PC-3 (cell line): ENCODE measurements at regions not wholly inside any gene's neighbourhood (a gene's known extent, or its start where the extent isn't known, plus 50 kb on each side); places are given as distances from the start of the nearest gene placed in this dataset.

ENCODE experiments used
- ATAC-seq: fragments of 200-7000 bp; cut with Tn5 transposase; 2 replicates; pipeline ENCODE4 v1.9.1; 2020; ENCODE audit warnings: mild to moderate bottlenecking, moderate library complexity
- BruUV-seq: library from RNA; stranded (reverse); fragments of 400-500 nt; replicated peaks from 2 replicates; lab custom pipeline; 2021; lab: Mats Ljungman, UMichigan
- CTCF ChIA-PET: fragments of 300-600 bp; sonication (Branson Sonifier 250); formaldehyde crosslinking; loops from one replicate; lab custom pipeline; 2022; ENCODE audit warnings: antibody characterized with exemption; lab: Charles Lee
- POLR2A ChIA-PET: fragments of 300-600 bp; sonication (Branson Sonifier 250); formaldehyde crosslinking; loops from one replicate; lab custom pipeline; 2022; ENCODE audit warnings: antibody characterized with exemption; ENCODE audit not compliant: unreplicated experiment; lab: Charles Lee
- DNase-seq: peaks from one replicate; pipeline ENCODE4 v3.0.0-alpha.2; 2015
- H2AFZ ChIP-seq: fragments of 300-600 bp; sonication (generic); 2 replicates; pipeline ENCODE4 v1.6.0; 2016; ENCODE audit warnings: antibody characterized with exemption, low read length
- H3F3A ChIP-seq: fragments of 300-600 bp; sonication (generic); one replicate; pipeline ENCODE4 v1.6.0; 2017; ENCODE audit warnings: antibody characterized with exemption, low read length, control low read depth, mild to moderate bottlenecking; ENCODE audit not compliant: unreplicated experiment
- H3K27ac ChIP-seq: fragments of 300-600 bp; sonication (generic); 2 replicates; pipeline ENCODE4 v1.5.1; 2016; ENCODE audit warnings: mild to moderate bottlenecking, low read length
- H3K27me3 ChIP-seq: fragments of 300-600 bp; sonication (generic); 2 replicates; pipeline ENCODE4 v1.6.1; 2016; ENCODE audit warnings: low read length, mixed read lengths
- H3K36me3 ChIP-seq: fragments of 300-600 bp; sonication (generic); 2 replicates; pipeline ENCODE4 v1.6.1; 2016; ENCODE audit warnings: low read depth, mixed run types, low read length, mixed read lengths
- H3K4me1 ChIP-seq: fragments of 300-600 bp; sonication (generic); 2 replicates; pipeline ENCODE4 v1.5.1; 2016; ENCODE audit warnings: low read length; ENCODE audit not compliant: insufficient read depth
- H3K4me2 ChIP-seq: fragments of 300-600 bp; sonication (generic); 2 replicates; pipeline ENCODE4 v1.6.0; 2016; ENCODE audit warnings: low read length
- H3K4me3 ChIP-seq: fragments of 300-600 bp; sonication (generic); 2 replicates; pipeline ENCODE4 v1.5.1; 2016; ENCODE audit warnings: mild to moderate bottlenecking, low read length, mixed read lengths
- H3K79me2 ChIP-seq: fragments of 300-600 bp; sonication (generic); 2 replicates; pipeline ENCODE4 v1.6.1; 2017; ENCODE audit warnings: low read length, mixed read lengths
- H3K9ac ChIP-seq: fragments of 300-600 bp; sonication (generic); 2 replicates; pipeline ENCODE4 v1.6.0; 2016; ENCODE audit warnings: mild to moderate bottlenecking, low read length
- H3K9me2 ChIP-seq: fragments of 300-600 bp; sonication (generic); replicated peaks from 2 replicates; pipeline ENCODE4 v1.6.1; 2016; ENCODE audit warnings: mixed run types, low read length, mixed read lengths
- H3K9me3 ChIP-seq: fragments of 300-600 bp; sonication (generic); 2 replicates; pipeline ENCODE4 v1.6.1; 2016; ENCODE audit warnings: low read length, mixed read lengths
- H4K20me1 ChIP-seq: fragments of 300-600 bp; sonication (generic); 2 replicates; pipeline ENCODE4 v1.6.1; 2016; ENCODE audit warnings: low read length, mixed read lengths
- CTCF ChIP-seq: fragments of 300-600 bp; sonication (generic); conservative IDR thresholded peaks from 2 replicates; pipeline ENCODE4 v1.5.1; 2017; ENCODE audit warnings: antibody characterized with exemption, low read depth, mild to moderate bottlenecking, low read length
- EZH2 ChIP-seq: fragments of 300-600 bp; sonication (generic); IDR thresholded peaks from one replicate; pipeline ENCODE4 v1.6.1; 2017; ENCODE audit warnings: antibody characterized with exemption, mild to moderate bottlenecking, low read length; ENCODE audit not compliant: unreplicated experiment
- EZH2phosphoT487 ChIP-seq: fragments of 300-600 bp; sonication (generic); IDR thresholded peaks from 2 replicates; pipeline ENCODE4 v1.6.1; 2018; ENCODE audit warnings: mild to moderate bottlenecking, antibody characterized with exemption, low read length, borderline replicate concordance
- intact Hi-C: fragments of 100-400 bp; cut with micrococcal nuclease; formaldehyde crosslinking; loops from 2 replicates; pipeline ENCODE4 v1.9.0; 2023

GRCh38 chr3:68210635-68211034 lies 556.2 kb upstream of the SUCLG2 start:
- H3K36me3 ChIP-seq = no peaks in the 10 kb centered on the region
- H3K9me2 ChIP-seq = no peaks in the 10 kb centered on the region
- no TSS peak for BruUV-seq
- no peaks in the 10 kb centered on the region for H3K79me2 ChIP-seq
- DNase-seq (no peak), ATAC-seq (no peak)
- no peaks in the 10 kb centered on the region for H3K4me1 ChIP-seq
- H3K27ac ChIP-seq = no peak overlapping the region
- intact Hi-C loops = no loop called here
- H3K4me3 ChIP-seq = no peak overlapping the region
- no peaks in the 10 kb centered on the region for H3K9me3 ChIP-seq
- POLR2A ChIA-PET = no interaction called here
- H4K20me1 ChIP-seq = no peaks in the 10 kb centered on the region
- TF ChIP-seq EZH2phosphoT487 = no peak
- TF ChIP-seq EZH2 = no peak
- TF ChIP-seq CTCF = no peak
- H2AFZ ChIP-seq = no peak overlapping the region
- no peak overlapping the region for H3K4me2 ChIP-seq
- H3K9ac ChIP-seq = no peak overlapping the region
- no peaks in the 10 kb centered on the region for H3F3A ChIP-seq
- CTCF ChIA-PET = no interaction called here
- no peaks in the 10 kb centered on the region for H3K27me3 ChIP-seq

- BruUV-seq = no TSS peak
- Histone ChIP-seq H3K27ac (no peak overlapping the region), H3K9ac (no peak overlapping the region), H3K79me2 (no peaks in the 10 kb centered on the region), H3K27me3 (no peaks in the 10 kb centered on the region), H3F3A (no peaks in the 10 kb centered on the region), H3K4me3 (no peak overlapping the region), H3K4me2 (no peak overlapping the region), H4K20me1 (no peaks in the 10 kb centered on the region), H3K4me1 (no peaks in the 10 kb centered on the region), H3K9me2 (no peaks in the 10 kb centered on the region), H3K9me3 (no peaks in the 10 kb centered on the region), H3K36me3 (no peaks in the 10 kb centered on the region), H2AFZ (no peak overlapping the region)
- ATAC-seq (no peak), DNase-seq (no peak)
- CTCF ChIA-PET = no interaction called here
- POLR2A ChIA-PET = no interaction called here
- intact Hi-C loops = no loop called here
- no peak for TF ChIP-seq EZH2phosphoT487
- no peak for TF ChIP-seq CTCF
- TF ChIP-seq EZH2 = no peak
Measured at GRCh38 chr3:68207327-68207726, 552.9 kb upstream of the SUCLG2 start.

GRCh38 chr3:68206524-68207117 lies 552.2 kb upstream of the SUCLG2 start:
- intact Hi-C loops = no loop called here
- Histone ChIP-seq H3K4me1 (no peaks in the 10 kb centered on the region), H3K9ac (no peak overlapping the region), H3K9me3 (no peaks in the 10 kb centered on the region), H2AFZ (no peak overlapping the region), H3K9me2 (no peaks in the 10 kb centered on the region), H3K27ac (no peak overlapping the region), H4K20me1 (no peaks in the 10 kb centered on the region), H3K79me2 (no peaks in the 10 kb centered on the region), H3K27me3 (no peaks in the 10 kb centered on the region), H3K4me2 (no peak overlapping the region), H3K4me3 (no peak overlapping the region), H3K36me3 (no peaks in the 10 kb centered on the region), H3F3A (no peaks in the 10 kb centered on the region)
- CTCF ChIA-PET = no interaction called here
- peak; percentile 36 for TF ChIP-seq CTCF
- no peak for TF ChIP-seq EZH2phosphoT487
- DNase-seq (peak; percentile 5), ATAC-seq (no peak)
- BruUV-seq = no TSS peak
- POLR2A ChIA-PET = no interaction called here
